ENCODE measurements at regions not wholly inside any gene's neighbourhood (a gene's known extent, or its start where the extent isn't known, plus 50 kb on each side); places are given as distances from the start of the nearest gene placed in this dataset.

DNA sequence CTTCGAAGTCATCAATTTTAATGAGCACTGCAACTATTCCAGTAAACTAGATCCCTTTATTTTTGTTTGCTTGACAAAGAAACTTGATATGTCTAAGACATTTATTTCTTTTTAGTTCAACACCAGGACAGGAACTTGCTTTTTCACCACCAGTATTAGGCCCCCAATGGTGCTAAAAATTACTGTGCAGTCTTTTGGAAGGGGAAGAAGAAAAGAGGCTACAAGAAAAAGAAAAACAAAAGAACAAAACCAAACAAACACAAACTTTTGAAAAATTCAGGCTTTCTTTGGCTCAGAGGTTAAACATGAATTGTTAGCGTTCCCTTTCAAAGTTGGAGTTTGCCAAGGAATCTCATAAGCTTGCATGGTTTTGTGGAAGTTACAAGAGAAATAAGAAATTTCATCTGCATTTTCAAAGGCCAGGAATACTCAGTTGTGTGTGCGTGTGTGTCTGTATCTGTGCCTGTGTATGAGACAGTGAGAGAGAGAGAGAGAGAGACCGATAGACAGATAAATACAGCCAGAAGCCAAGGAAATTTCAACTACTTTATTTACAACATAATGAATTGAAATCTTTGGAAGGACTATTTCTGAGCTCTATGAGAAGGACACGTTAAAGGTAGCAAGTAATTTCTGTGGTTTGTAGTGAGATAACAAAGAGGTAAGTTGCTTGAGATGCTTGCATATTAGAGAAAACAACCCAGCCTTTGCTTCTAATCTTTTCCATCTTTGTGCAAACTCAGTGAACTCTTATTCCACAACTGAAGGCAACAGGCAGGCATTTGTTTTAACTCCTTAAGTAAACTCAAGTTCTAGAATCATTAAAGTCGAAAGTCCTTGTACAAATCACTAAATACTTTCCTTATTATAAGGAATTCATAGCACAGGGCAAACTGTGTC lies 171.0 kb upstream of the CITED2 start:
- no peak for FAIRE-seq
- DNase-seq (ENCODE audit: low spot score), result no peak

DNA sequence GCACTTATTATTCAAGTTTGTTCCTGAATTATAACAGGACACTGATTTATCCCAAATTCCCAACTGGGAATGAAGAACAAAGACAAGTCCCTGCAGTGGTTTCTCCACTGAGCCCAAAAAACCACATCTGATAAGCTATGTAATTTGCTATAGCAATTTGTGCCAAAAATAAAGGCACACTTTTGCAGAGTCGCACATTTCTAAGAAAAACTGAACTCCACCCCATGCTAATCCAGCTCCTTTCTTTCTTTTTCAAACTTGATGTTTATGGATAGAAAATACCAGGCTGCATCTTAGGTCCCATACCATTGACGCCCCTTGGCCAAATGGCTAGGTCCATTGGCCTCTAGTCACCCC lies 170.2 kb upstream of the CITED2 start:
- FAIRE-seq (no peak), DNase-seq (ENCODE audit: low spot score) (no peak)

DNA sequence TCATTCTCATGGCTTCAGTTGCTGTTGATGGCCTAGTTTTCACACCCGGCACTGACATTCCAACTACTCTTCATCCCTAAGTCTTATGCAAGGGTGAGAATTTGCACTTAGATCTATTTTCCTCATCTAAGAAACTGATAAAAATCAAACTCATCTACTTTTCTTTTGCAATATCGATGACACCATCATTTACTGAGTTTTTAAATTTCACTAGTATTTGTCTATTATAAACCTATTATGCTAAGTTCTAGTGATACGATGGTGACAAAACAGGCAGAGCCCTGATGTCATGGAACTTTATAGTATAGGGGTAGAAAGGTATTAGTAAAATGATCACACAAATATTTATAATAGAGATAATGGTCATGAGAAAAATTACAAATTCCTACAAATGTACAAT lies 167.9 kb upstream of the CITED2 start:
- no peak for FAIRE-seq
- no peak for DNase-seq (ENCODE audit: low spot score)

GRCh38 chr6:139540894-139541293 lies 166.4 kb upstream of the CITED2 start:
- FAIRE-seq (no peak), DNase-seq (ENCODE audit: low spot score) (no peak)

DNA sequence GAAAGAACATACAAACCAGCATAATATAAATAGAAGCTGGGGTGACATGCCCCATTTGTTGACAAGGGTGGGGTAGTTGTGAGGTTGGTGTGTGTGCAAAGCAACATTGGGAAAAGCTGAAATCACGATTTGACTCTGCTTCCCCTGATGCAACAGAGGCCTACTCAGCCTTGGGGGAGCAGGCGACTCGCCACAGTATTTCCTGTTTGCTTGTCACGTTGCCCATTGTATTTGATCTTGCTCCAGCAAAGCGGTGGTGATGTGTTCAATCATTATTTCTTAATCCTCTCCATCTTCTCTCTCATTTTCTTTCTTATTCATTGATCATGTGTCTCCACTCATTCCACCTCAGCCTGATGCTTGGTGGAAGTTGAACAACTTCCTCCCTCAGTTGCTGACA lies 165.8 kb upstream of the CITED2 start:
- DNase-seq (ENCODE audit: low spot score), result peak; percentile 33
- FAIRE-seq, result no peak

GRCh38 chr6:139539852-139540251 lies 165.4 kb upstream of the CITED2 start:
- DNase-seq (ENCODE audit: low spot score) (peak; percentile 90), FAIRE-seq (peak; percentile 76)

DNA sequence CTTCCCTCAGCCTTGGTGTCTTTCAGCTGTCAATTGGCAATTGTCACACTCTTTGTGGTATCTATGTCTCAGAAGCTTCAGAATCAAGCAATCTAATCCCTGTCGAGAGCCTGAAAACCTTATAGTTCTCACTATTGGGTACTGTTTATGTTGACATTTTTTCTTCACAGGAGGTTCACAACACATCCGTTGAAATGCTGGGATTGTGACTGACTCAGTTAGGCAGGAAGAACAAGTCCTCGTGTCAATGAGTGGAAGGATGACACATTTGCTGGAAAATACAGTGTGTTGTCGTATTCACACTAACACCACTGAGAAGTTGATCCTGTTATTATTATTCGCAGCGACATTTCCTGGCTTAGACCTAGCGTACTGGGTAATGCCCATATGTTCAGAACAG lies 163.9 kb upstream of the CITED2 start:
- DNase-seq (ENCODE audit: low spot score), result no peak
- no peak for FAIRE-seq

DNA sequence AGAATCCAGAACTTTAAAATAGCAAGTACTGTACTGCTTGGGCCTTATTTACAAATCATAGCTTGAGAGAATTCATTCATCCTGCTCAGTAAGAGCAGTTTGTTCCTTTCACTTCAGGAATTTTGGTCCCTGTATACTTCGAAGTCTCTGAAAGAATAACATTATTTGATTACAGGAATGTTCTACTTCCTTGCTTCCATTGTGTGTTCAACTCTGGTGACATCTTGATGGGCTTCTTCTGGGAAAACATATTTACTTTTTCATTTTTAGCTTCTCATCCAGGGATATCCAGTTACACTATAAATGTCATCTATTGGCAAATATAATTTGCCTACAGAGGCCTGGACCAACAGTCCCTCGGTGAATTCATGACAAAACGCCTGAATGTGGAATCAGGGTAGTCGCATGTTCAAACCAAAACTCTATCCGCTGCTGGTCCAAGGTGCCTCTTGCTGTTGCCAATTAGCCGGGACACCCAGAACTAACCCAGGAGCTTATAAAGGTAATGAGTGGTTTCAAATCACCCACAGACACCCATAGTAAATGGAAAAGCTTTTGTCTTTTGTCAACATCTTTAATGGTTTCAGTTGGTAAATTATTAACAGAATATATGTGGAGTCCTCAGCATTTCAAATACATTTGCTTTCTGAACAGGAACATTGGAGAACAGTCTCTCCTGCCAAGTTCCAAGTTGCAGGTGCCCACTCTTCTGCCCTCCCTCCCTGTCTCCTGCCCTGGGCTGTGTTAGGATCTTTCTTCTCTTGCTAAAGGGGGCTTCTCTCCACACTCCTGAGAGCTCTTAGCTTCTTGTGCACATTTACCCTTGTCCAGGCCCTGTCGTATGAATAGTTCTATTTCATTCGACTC lies 162.5 kb upstream of the CITED2 start:
- peak; percentile 8 for DNase-seq (ENCODE audit: low spot score)
- FAIRE-seq, result no peak

- FAIRE-seq (no peak), DNase-seq (ENCODE audit: low spot score) (no peak)
Measured at GRCh38 chr6:139534472-139535115, 160.1 kb upstream of the CITED2 start.

GRCh38 chr6:139533573-139534471 lies 159.4 kb upstream of the CITED2 start:
- FAIRE-seq (no peak), DNase-seq (ENCODE audit: low spot score) (peak; percentile 50)

DNA sequence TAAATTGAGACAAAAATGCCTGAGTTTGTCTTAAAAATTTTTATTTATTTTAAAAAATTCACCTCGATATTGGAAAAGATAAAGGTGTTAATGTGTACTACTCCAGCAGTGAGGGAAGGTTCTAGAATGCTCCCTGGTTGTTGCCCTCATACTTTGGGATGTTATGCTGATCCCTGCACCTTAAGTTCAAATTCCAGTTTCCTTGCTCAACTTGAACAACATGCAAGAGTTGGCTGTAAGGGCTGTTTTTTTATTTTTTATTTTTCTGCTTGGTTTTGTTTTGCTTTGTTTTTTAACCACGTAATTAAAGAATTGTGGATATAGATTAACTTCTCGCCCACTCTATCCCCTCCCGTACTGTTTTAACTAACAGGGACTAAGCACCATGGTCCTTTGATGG lies 158.7 kb upstream of the CITED2 start:
- FAIRE-seq, result no peak
- no peak for DNase-seq (ENCODE audit: low spot score)

GRCh38 chr6:139531148-139532115 lies 157.0 kb upstream of the CITED2 start:
- FAIRE-seq, result no peak
- DNase-seq (ENCODE audit: low spot score), result peak; percentile 7

DNA sequence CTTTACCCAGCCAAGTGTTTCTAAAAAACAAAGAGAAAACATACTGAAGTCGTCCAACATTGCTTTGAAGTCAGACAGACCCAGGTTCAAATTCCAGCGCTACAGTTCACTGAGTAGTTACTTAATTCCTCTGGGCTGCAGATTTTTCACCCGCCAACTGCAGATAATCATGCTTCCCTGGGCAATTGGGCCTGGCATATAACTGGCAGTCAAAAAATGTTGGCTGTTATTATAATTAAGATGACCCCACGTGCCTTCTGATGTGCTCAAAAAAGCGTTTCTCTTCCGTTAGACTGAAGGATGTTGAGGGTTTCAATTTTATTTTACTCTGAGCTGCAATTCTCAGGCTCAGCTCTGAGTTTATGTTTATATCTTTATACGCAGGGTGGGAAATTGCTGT lies 156.1 kb upstream of the CITED2 start:
- FAIRE-seq, result no peak
- DNase-seq (ENCODE audit: low spot score), result peak; percentile 8

- DNase-seq (ENCODE audit: low spot score), result no peak
- no peak for FAIRE-seq
Measured at GRCh38 chr6:139529420-139529819, 155.0 kb upstream of the CITED2 start.

- FAIRE-seq, result no peak
- DNase-seq (ENCODE audit: low spot score), result no peak
Measured at GRCh38 chr6:139528471-139528870, 154.0 kb upstream of the CITED2 start.

- DNase-seq (ENCODE audit: low spot score) (no peak), FAIRE-seq (no peak)
Measured at GRCh38 chr6:139525415-139525814, 151.0 kb upstream of the CITED2 start.

DNA sequence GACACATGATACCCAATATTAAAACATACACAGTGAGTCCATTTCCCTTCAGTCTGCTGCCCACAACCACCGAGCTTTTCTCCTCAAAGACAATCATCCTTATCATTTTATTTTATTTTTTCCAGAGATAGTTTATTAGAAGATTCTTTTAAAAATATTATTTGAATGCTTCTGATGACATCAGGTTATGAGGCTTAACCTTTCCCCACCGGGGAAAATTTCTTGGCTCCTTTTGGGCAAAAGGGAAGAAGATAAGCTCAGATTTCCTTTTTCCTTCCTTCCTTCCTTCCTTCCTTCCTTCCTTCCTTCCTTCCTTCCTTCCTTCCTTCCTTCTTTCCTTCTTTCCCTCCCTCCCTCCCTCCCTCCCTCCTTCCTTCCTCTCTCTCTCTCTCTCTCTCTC lies 149.5 kb upstream of the CITED2 start:
- FAIRE-seq, result no peak
- DNase-seq (ENCODE audit: low spot score), result no peak

- FAIRE-seq (no peak), DNase-seq (ENCODE audit: low spot score) (no peak)
Measured at GRCh38 chr6:139522511-139523220, 148.2 kb upstream of the CITED2 start.

GRCh38 chr6:139521338-139521737 lies 146.9 kb upstream of the CITED2 start:
- FAIRE-seq, result no peak
- DNase-seq (ENCODE audit: low spot score), result no peak

All from RCC 7860 (cell line).